GM21717 (cell line): ENCODE measurements at regions not wholly inside any gene's neighbourhood (a gene's known extent, or its start where the extent isn't known, plus 50 kb on each side); places are given as distances from the start of the nearest gene placed in this dataset.
"Not testable (repeated sequence)": the region's sequence is repeated elsewhere in the genome, so short reads cannot be mapped to it uniquely, and the experiment has no call there.

Source experiments
- ATAC-seq: cut with Tn5 transposase; IDR thresholded peaks from one replicate; pipeline ENCODE4 v1.9.1; 2021; ENCODE audit warnings: mild to moderate bottlenecking, moderate library complexity; ENCODE audit not compliant: unreplicated experiment

GRCh38 chrX:136975684-136976470, 57.9 kb downstream of the GPR101 start:
- ATAC-seq = no peak

GRCh38 chrX:136967966-136968365, 65.8 kb downstream of the GPR101 start:
- ATAC-seq = no peak

- no peak for ATAC-seq
Observed at GRCh38 chrX:136963973-136964372, 69.8 kb downstream of the GPR101 start.

GRCh38 chrX:136961594-136962135, 72.1 kb downstream of the GPR101 start:
- ATAC-seq = no peak

- no peak for ATAC-seq
Observed at GRCh38 chrX:136954930-136955329, 74.4 kb upstream of the RBMX start.

- ATAC-seq = peak; percentile 96
Observed at GRCh38 chrX:136953867-136954787, 73.6 kb upstream of the RBMX start.

- ATAC-seq = no peak
Observed at GRCh38 chrX:136950211-136950610, 69.7 kb upstream of the RBMX start.

- no peak for ATAC-seq
Observed at GRCh38 chrX:136941396-136942337, 61.1 kb upstream of the RBMX start.

GRCh38 chrX:136936183-136936549, 55.6 kb upstream of the RBMX start:
- ATAC-seq = no peak

- ATAC-seq = not testable (repeated sequence)
Observed at GRCh38 chrX:136935533-136936182, 55.1 kb upstream of the RBMX start.

GRCh38 chrX:136934652-136935051, 54.1 kb upstream of the RBMX start:
- ATAC-seq = not testable (repeated sequence)

- ATAC-seq = no peak
Observed at GRCh38 chrX:136933611-136934145, 53.2 kb upstream of the RBMX start.

- no peak for ATAC-seq
Observed at GRCh38 chrX:136931661-136932060, 51.1 kb upstream of the RBMX start.
